ENCODE measurements at regions not wholly inside any gene's neighbourhood (a gene's known extent, or its start where the extent isn't known, plus 50 kb on each side); places are given as distances from the start of the nearest gene placed in this dataset.

DNA sequence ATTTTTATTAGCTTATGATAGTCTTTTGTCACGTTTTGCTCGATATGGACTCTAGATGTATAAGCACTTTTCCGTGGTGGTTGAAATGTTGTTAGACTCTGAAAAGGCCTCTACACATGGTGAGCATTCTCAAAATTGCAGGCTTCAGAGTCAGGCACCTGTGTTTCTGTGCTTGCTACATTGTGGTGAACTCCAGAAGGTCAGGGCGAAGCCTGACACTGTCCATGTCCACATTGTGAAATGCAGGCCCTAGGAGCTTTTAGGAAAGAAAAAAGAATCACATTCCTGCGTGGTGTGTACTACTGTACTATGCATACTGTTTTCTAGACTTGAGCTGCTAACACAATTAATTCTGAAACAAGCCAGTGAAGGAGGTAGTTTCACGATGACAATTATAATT, 86.3 kb downstream of the HS3ST1 start:
- TF ChIP-seq, protein P1, sequence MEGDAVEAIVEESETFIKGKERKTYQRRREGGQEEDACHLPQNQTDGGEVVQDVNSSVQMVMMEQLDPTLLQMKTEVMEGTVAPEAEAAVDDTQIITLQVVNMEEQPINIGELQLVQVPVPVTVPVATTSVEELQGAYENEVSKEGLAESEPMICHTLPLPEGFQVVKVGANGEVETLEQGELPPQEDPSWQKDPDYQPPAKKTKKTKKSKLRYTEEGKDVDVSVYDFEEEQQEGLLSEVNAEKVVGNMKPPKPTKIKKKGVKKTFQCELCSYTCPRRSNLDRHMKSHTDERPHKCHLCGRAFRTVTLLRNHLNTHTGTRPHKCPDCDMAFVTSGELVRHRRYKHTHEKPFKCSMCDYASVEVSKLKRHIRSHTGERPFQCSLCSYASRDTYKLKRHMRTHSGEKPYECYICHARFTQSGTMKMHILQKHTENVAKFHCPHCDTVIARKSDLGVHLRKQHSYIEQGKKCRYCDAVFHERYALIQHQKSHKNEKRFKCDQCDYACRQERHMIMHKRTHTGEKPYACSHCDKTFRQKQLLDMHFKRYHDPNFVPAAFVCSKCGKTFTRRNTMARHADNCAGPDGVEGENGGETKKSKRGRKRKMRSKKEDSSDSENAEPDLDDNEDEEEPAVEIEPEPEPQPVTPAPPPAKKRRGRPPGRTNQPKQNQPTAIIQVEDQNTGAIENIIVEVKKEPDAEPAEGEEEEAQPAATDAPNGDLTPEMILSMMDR (IDR thresholded peaks at IDR 0.05; ENCODE audit: extremely low read depth, missing control alignments): no peak
- DNase-seq (ENCODE audit: low spot score): no peak

GRCh38 chr4:11341337-11342043, 87.2 kb downstream of the HS3ST1 start:
- TF ChIP-seq, protein P1 (IDR thresholded peaks at IDR 0.05; ENCODE audit: extremely low read depth, missing control alignments): no peak
- no peak for DNase-seq (ENCODE audit: low spot score)

GRCh38 chr4:11338956-11339782, 89.5 kb downstream of the HS3ST1 start:
- TF ChIP-seq, protein P1 (IDR thresholded peaks at IDR 0.05; ENCODE audit: extremely low read depth, missing control alignments): no peak
- DNase-seq (ENCODE audit: low spot score): no peak

- no peak for DNase-seq (ENCODE audit: low spot score)
- TF ChIP-seq, protein P1 (IDR thresholded peaks at IDR 0.05; ENCODE audit: extremely low read depth, missing control alignments): no peak
Measured at GRCh38 chr4:11337287-11337686, 91.4 kb downstream of the HS3ST1 start.

DNA sequence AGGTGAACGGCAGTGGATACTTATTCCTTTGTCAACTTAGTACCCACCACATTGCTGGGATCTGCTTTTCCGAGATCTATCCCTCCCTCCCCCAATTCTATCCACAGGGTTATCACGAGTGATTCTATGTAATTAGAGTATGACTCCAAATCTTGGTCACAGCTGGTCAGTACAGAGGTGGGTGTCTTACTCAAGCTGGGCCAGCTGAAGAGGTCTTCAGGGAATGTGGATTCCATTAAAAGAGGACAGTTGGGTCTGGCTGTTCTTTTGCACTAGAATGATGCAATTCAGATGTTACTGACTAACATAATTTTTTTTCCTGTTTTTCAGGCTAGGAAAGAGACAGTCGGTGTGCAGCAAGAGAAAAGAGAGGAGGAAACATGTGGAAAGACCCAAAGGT, 92.3 kb downstream of the HS3ST1 start:
- no peak for DNase-seq (ENCODE audit: low spot score)
- TF ChIP-seq, protein P1 (IDR thresholded peaks at IDR 0.05; ENCODE audit: extremely low read depth, missing control alignments): no peak

DNA sequence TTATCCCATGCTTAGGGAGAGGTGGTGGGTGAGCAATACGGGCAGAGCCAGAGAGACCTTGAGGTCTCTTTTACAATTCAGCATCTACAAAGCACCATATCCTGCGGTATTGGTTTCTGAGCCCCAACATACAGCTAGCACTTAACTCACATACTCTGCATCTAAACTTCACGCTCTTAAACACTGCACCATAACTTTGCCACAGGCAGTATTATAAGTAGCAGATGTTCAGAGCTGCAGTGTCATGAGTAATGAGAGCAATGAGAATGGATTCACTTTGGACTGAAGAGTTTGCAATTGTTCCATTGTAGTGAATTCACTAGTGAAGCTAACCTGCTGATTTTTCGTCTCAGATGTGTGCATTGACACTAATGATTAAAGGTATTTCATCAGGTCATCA, 93.8 kb downstream of the HS3ST1 start:
- DNase-seq (ENCODE audit: low spot score): no peak
- TF ChIP-seq, protein P1 (IDR thresholded peaks at IDR 0.05; ENCODE audit: extremely low read depth, missing control alignments): no peak

DNA sequence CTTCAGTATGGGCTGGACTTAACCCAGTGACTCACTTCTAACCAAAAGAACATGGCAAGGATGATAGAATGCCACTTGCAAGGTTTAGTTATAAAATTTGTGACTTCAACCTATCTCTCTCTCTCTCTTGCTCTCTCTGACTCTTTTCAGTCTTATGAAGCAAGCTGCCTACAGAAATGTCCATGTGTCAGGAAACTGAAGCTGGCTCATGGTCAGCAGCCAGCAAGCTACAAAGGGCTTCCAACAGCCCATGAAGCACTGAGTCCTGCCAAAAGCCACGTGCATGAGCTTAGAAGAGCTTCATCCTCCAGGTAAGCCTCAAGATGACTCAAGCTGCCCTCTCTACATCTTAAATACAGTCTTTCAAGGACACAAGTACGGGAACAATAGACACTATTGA, 100.3 kb downstream of the HS3ST1 start:
- TF ChIP-seq, protein P1 (IDR thresholded peaks at IDR 0.05; ENCODE audit: extremely low read depth, missing control alignments): no peak
- no peak for DNase-seq (ENCODE audit: low spot score)
